Neuronal stem cell (in vitro differentiated cells): ENCODE measurements at regions not wholly inside any gene's neighbourhood (a gene's known extent, or its start where the extent isn't known, plus 50 kb on each side); places are given as distances from the start of the nearest gene placed in this dataset.

Source experiments
- DNase-seq: peaks from one replicate; pipeline ENCODE4 v3.0.0-alpha.2; 2013; ENCODE audit warnings: low spot score
- H2AFZ ChIP-seq: one replicate; pipeline ENCODE4 v1.6.1; 2013; ENCODE audit warnings: mild to moderate bottlenecking, low read length, inconsistent platforms
- H2AK5ac ChIP-seq: 2 replicates; pipeline ENCODE4 v1.6.1; 2013; ENCODE audit warnings: low read depth, mild to moderate bottlenecking, inconsistent platforms, low read length, moderate library complexity, mixed read lengths
- H2BK120ac ChIP-seq: 2 replicates; pipeline ENCODE4 v1.6.1; 2013; ENCODE audit warnings: low read depth, mild to moderate bottlenecking, inconsistent platforms, low read length, moderate library complexity, mixed read lengths
- H2BK12ac ChIP-seq: one replicate; pipeline ENCODE4 v1.6.1; 2013; ENCODE audit warnings: low read length, inconsistent platforms
- H2BK15ac ChIP-seq: 2 replicates; pipeline ENCODE4 v1.6.1; 2013; ENCODE audit warnings: mild to moderate bottlenecking, low read length, inconsistent platforms, mixed read lengths
- H2BK5ac ChIP-seq: one replicate; pipeline ENCODE4 v1.6.1; 2013; ENCODE audit warnings: inconsistent platforms, mild to moderate bottlenecking, low read length, moderate library complexity
- H3K14ac ChIP-seq: one replicate; pipeline ENCODE4 v1.6.1; 2013; ENCODE audit warnings: low read length, inconsistent platforms
- H3K18ac ChIP-seq: 2 replicates; pipeline ENCODE4 v1.6.1; 2013; ENCODE audit warnings: low read length, inconsistent platforms
- H3K23ac ChIP-seq: 2 replicates; pipeline ENCODE4 v1.6.1; 2013; ENCODE audit warnings: low read depth, mild to moderate bottlenecking, mixed read lengths, low read length, inconsistent platforms; ENCODE audit not compliant: poor library complexity
- H3K27ac ChIP-seq: replicated peaks from 3 replicates; pipeline ENCODE4 v1.5.1; 2013; ENCODE audit warnings: low read length, inconsistent platforms
- H3K27me3 ChIP-seq, 3 experiments: 2 replicates each; pipeline ENCODE4 v1.6.1; 2013; ENCODE audit warnings: low read length in 3 of 3, mild to moderate bottlenecking in 2 of 3, inconsistent platforms in 1 of 3, low read depth in 1 of 3, mixed read lengths in 1 of 3, moderate library complexity in 1 of 3; ENCODE audit not compliant: control insufficient read depth in 3 of 3, insufficient read depth in 3 of 3
- H3K36me3 ChIP-seq, 2 donors: replicated peaks in 1 of 2; 2 replicates each; pipeline ENCODE4 v1.6.1; 2013; ENCODE audit warnings: low read length in 2 of 2; ENCODE audit not compliant: control insufficient read depth in 2 of 2, insufficient read depth in 2 of 2
- H3K4ac ChIP-seq: 2 replicates; pipeline ENCODE4 v1.6.1; 2013; ENCODE audit warnings: inconsistent platforms, mild to moderate bottlenecking, low read length, moderate library complexity
- H3K4me1 ChIP-seq, 2 donors: 1 replicate in 1 of 2; 2 replicates in 1 of 2; pipeline ENCODE4 v1.6.1; 2013; ENCODE audit warnings: low read length in 2 of 2, low read depth in 1 of 2; ENCODE audit not compliant: control insufficient read depth in 2 of 2, insufficient read depth in 1 of 2
- H3K4me2 ChIP-seq: one replicate; pipeline ENCODE4 v1.6.1; 2013; ENCODE audit warnings: mild to moderate bottlenecking, low read length, inconsistent platforms; ENCODE audit not compliant: insufficient read depth, poor library complexity, severe bottlenecking
- H3K4me3 ChIP-seq, 2 donors: 2 replicates each; pipeline ENCODE4 v1.5.1; 2013; ENCODE audit warnings: low read length in 2 of 2, mild to moderate bottlenecking in 2 of 2, inconsistent platforms in 1 of 2, moderate library complexity in 1 of 2
- H3K79me1 ChIP-seq: one replicate; pipeline ENCODE4 v1.6.1; 2013; ENCODE audit warnings: low read depth, mild to moderate bottlenecking, inconsistent platforms, low read length, moderate library complexity
- H3K9ac ChIP-seq: one replicate; pipeline ENCODE4 v1.6.1; 2013; ENCODE audit warnings: mild to moderate bottlenecking, low read depth, low read length, inconsistent platforms; ENCODE audit not compliant: poor library complexity
- H3K9me3 ChIP-seq, 2 donors: replicated peaks in 1 of 2; 2 replicates each; pipeline versions ENCODE3 to v1.6.1; 2013; ENCODE audit warnings: low read length in 2 of 2, mild to moderate bottlenecking in 2 of 2, inconsistent platforms in 1 of 2, low read depth in 1 of 2, mixed read lengths in 1 of 2, moderate library complexity in 1 of 2; ENCODE audit not compliant: control insufficient read depth in 2 of 2, insufficient read depth in 1 of 2
- H4K8ac ChIP-seq: one replicate; pipeline ENCODE4 v1.6.1; 2013; ENCODE audit warnings: low read depth, mild to moderate bottlenecking, inconsistent platforms, low read length, moderate library complexity
- H4K91ac ChIP-seq: one replicate; pipeline ENCODE4 v1.6.1; 2013; ENCODE audit warnings: low read length, low read depth, mild to moderate bottlenecking, inconsistent platforms; ENCODE audit not compliant: poor library complexity
- WGBS, 2 donors: extraction: QIAGEN DNeasy Blood & Tissue Kit; methylation state at CpG; one replicate each; pipeline ENCODE4 v1.1.7; 2013; ENCODE audit warnings: missing lambda C conversion rate in 2 of 2, mixed read lengths in 1 of 2; ENCODE audit not compliant: insufficient read length in 2 of 2, insufficient replicate concordance in 1 of 2; ENCODE audit errors: extremely low coverage in 2 of 2; 5-methylcytosine and 5-hydroxymethylcytosine counted together

- H3K9ac ChIP-seq = no peak overlapping the region
- no peak overlapping the region for H2BK120ac ChIP-seq
- H3K4me1 ChIP-seq = no peaks in the 10 kb centered on the region
- H3K4ac ChIP-seq = no peak overlapping the region
- H3K9me3 ChIP-seq = peaks cover 1 to 12% of the 10 kb centered on the region in 2 donors
- no peak overlapping the region for H3K23ac ChIP-seq
- no peak overlapping the region for H4K91ac ChIP-seq
- no peak overlapping the region for H2BK12ac ChIP-seq
- H3K4me2 ChIP-seq = no peak overlapping the region
- peaks cover 0 to 4% (median 0%) of the 10 kb centered on the region in 3 experiments for H3K27me3 ChIP-seq
- H3K27ac ChIP-seq = no peak overlapping the region
- no peak overlapping the region for H3K4me3 ChIP-seq
- DNase-seq = no peak
- H2AFZ ChIP-seq = no peak overlapping the region
- no peaks in the 10 kb centered on the region for H3K36me3 ChIP-seq
- no peak overlapping the region for H2BK15ac ChIP-seq
- no peak overlapping the region for H3K18ac ChIP-seq
- no peaks in the 10 kb centered on the region for H3K79me1 ChIP-seq
- H4K8ac ChIP-seq = no peak overlapping the region
- no peak overlapping the region for H3K14ac ChIP-seq
- no peak overlapping the region for H2BK5ac ChIP-seq
- WGBS, 2 donors = no CpG with 5 or more reads among the region's 3 CpGs
- H2AK5ac ChIP-seq = no peak overlapping the region
These were observed 130.8 kb upstream of the SFRP2 start for GRCh38 chr4:153919667-153920066.

DNA sequence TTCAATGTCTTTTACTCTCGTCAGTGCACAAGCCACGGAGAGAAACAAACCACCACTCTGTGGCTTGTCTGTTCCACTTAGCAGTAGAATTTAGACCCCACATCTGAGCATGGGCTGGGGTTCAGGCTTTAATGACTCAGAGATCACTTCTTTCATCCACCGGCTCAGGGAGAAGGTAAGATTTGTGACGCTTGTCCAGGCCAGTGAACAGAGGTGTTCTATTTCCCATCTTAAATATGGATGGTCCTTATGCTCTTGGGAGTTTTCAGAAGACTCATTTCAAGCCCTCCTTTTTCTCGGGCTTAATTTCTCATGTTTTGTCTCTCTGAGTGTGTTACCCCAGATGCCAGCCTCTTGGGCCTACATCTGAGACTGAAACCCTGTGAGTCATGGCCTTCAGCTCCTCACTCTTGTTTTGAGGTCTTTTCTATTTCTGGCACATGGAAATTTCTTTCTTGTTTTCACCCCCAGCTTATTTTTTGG, 127.4 kb upstream of the SFRP2 start:
- Histone ChIP-seq H3K4me1 (peaks cover 0 to 5% of the 10 kb centered on the region in 2 donors), H3K36me3 (no peaks in the 10 kb centered on the region), H3K23ac (no peak overlapping the region), H3K18ac (no peak overlapping the region), H4K8ac (no peak overlapping the region), H2BK120ac (no peak overlapping the region), H3K4me2 (no peak overlapping the region), H3K9me3 (no peaks in the 10 kb centered on the region), H2BK15ac (no peak overlapping the region), H3K14ac (no peak overlapping the region), H2AK5ac (no peak overlapping the region), H2AFZ (no peak overlapping the region), H2BK12ac (no peak overlapping the region), H3K4me3 (no peak overlapping the region), H3K9ac (no peak overlapping the region), H3K4ac (no peak overlapping the region), H4K91ac (no peak overlapping the region), H3K79me1 (no peaks in the 10 kb centered on the region), H2BK5ac (no peak overlapping the region), H3K27me3 (no peaks in the 10 kb centered on the region), H3K27ac (no peak overlapping the region)
- no CpG with 5 or more reads among the region's 5 CpGs for WGBS, 2 donors
- DNase-seq = no peak

DNA sequence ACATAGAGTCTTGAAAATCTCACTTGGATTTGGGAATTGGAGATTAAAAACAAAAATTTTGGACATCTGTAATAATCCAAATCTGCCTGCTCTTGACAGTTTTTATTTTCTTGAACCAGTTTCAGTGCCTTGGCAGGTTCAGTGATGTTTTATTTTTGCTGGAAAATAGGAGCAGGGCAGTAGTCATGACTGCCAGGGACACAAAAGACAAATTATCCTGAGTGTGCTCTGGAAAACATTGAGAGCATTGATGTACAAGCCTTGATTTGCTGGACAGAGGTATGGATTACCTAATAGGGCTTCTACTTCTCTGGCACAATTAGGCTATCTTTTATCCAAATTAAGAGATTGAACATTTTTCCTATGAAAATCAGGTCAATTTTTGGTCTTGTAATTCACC, 123.4 kb upstream of the SFRP2 start:
- no peak for DNase-seq
- H3K4me2 ChIP-seq = no peak overlapping the region
- H3K36me3 ChIP-seq = no peaks in the 10 kb centered on the region
- no peak overlapping the region for H3K4me3 ChIP-seq
- H3K27ac ChIP-seq = no peak overlapping the region
- peaks cover 0 to 5% of the 10 kb centered on the region in 2 donors for H3K4me1 ChIP-seq
- H3K18ac ChIP-seq = no peak overlapping the region
- no peak overlapping the region for H2BK5ac ChIP-seq
- H2AFZ ChIP-seq = no peak overlapping the region
- H2BK12ac ChIP-seq = no peak overlapping the region
- no peak overlapping the region for H3K4ac ChIP-seq
- H4K91ac ChIP-seq = no peak overlapping the region
- no peak overlapping the region for H3K9ac ChIP-seq
- no peaks in the 10 kb centered on the region for H3K9me3 ChIP-seq
- no peaks in the 10 kb centered on the region for H3K79me1 ChIP-seq
- H2BK15ac ChIP-seq = no peak overlapping the region
- no peak overlapping the region for H3K14ac ChIP-seq
- no peak overlapping the region for H2BK120ac ChIP-seq
- no peaks in the 10 kb centered on the region for H3K27me3 ChIP-seq
- no peak overlapping the region for H4K8ac ChIP-seq
- no peak overlapping the region for H3K23ac ChIP-seq
- no peak overlapping the region for H2AK5ac ChIP-seq

DNA sequence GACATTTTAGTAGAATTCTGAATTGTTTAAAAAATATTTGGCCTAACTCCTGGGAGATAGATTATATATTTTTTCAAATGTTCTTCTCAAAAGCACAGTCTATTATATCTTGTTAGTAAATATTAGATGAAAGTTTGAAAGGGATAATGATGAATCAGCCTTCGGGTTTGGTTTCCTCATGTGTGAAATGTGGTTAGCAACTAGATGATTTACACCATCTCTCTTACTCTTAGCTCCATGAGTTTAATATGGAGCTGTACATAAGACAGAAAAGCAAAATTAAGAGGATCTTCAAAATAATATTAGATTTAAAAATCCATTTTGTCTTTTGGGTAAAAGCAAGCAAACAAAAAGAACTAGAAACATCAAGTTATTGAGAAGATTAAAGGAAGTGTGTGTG, 120.8 kb upstream of the SFRP2 start:
- no CpG with 5 or more reads among the region's 1 CpG for WGBS, 2 donors
- no peak for DNase-seq

More for the DNA sequence above, 120.8 kb upstream of the SFRP2 start:
- Histone ChIP-seq H3K79me1 (no peaks in the 10 kb centered on the region), H3K18ac (no peak overlapping the region), H3K4ac (no peak overlapping the region), H2BK15ac (no peak overlapping the region), H4K91ac (no peak overlapping the region), H2BK120ac (no peak overlapping the region), H2BK5ac (no peak overlapping the region), H3K36me3 (no peaks in the 10 kb centered on the region), H3K9me3 (no peaks in the 10 kb centered on the region), H3K9ac (no peak overlapping the region), H2AK5ac (no peak overlapping the region), H3K4me2 (no peak overlapping the region), H3K4me3 (no peak overlapping the region), H2AFZ (no peak overlapping the region), H3K27ac (no peak overlapping the region), H2BK12ac (no peak overlapping the region), H3K14ac (no peak overlapping the region), H3K4me1 (peaks cover 0 to 5% of the 10 kb centered on the region in 2 donors), H3K27me3 (no peaks in the 10 kb centered on the region), H4K8ac (no peak overlapping the region), H3K23ac (no peak overlapping the region)
